NCI-H2081 treated with DMSO at 0.1 percent for 48 hours (cell line): ENCODE measurements at regions not wholly inside any gene's neighbourhood (a gene's known extent, or its start where the extent isn't known, plus 50 kb on each side); places are given as distances from the start of the nearest gene placed in this dataset.
"Not testable (repeated sequence)": the region's sequence is repeated elsewhere in the genome, so short reads cannot be mapped to it uniquely, and the experiment has no call there.

ENCODE experiments used
- DNase-seq: peaks from one replicate; lab custom pipeline; 2025; lab: John Stamatoyannopoulos, UW

- DNase-seq = no peak
These were observed 112.7 kb downstream of the GJA1 start for GRCh38 chr6:121548131-121548530.

- no peak for DNase-seq
These were observed 114.3 kb downstream of the GJA1 start for GRCh38 chr6:121549736-121550135.

GRCh38 chr6:121550491-121551010 lies 115.1 kb downstream of the GJA1 start:
- DNase-seq = no peak

GRCh38 chr6:121555201-121555600 lies 119.8 kb downstream of the GJA1 start:
- no peak for DNase-seq

GRCh38 chr6:121556149-121556548 lies 120.7 kb downstream of the GJA1 start:
- not testable (repeated sequence) for DNase-seq

GRCh38 chr6:121557146-121557940 lies 121.9 kb downstream of the GJA1 start:
- no peak for DNase-seq

GRCh38 chr6:121559611-121560269 lies 124.3 kb downstream of the GJA1 start:
- DNase-seq = no peak

GRCh38 chr6:121560476-121560875 lies 125.0 kb downstream of the GJA1 start:
- no peak for DNase-seq

- no peak for DNase-seq
These were observed 127.8 kb downstream of the GJA1 start for GRCh38 chr6:121563286-121563685.

GRCh38 chr6:121564529-121564928 lies 129.1 kb downstream of the GJA1 start:
- not testable (repeated sequence) for DNase-seq

GRCh38 chr6:121571455-121571854 lies 136.0 kb downstream of the GJA1 start:
- DNase-seq = no peak

- no peak for DNase-seq
These were observed 138.0 kb downstream of the GJA1 start for GRCh38 chr6:121573481-121573880.

- no peak for DNase-seq
These were observed 142.8 kb downstream of the GJA1 start for GRCh38 chr6:121578216-121578615.

- DNase-seq = no peak
These were observed 144.0 kb downstream of the GJA1 start for GRCh38 chr6:121579478-121579877.

- DNase-seq = no peak
These were observed 145.9 kb downstream of the GJA1 start for GRCh38 chr6:121581327-121581726.

GRCh38 chr6:121582262-121582661 lies 146.8 kb downstream of the GJA1 start:
- DNase-seq = no peak

GRCh38 chr6:121584586-121585369 lies 149.3 kb downstream of the GJA1 start:
- DNase-seq = no peak

- DNase-seq = no peak
These were observed 155.0 kb downstream of the GJA1 start for GRCh38 chr6:121590438-121590837.

GRCh38 chr6:121590916-121591315 lies 155.5 kb downstream of the GJA1 start:
- no peak for DNase-seq

- no peak for DNase-seq
These were observed 157.0 kb downstream of the GJA1 start for GRCh38 chr6:121592261-121592935.

GRCh38 chr6:121593011-121593641 lies 157.7 kb downstream of the GJA1 start:
- no peak for DNase-seq
